ENCODE measurements at regions not wholly inside any gene's neighbourhood (a gene's known extent, or its start where the extent isn't known, plus 50 kb on each side); places are given as distances from the start of the nearest gene placed in this dataset.

GRCh38 chr3:156760333-156760732 is 65.8 kb upstream of the LEKR1 start:
- ATAC-seq (no peak), DNase-seq (no peak)
- Mint-ChIP-seq H3K4me1 (peaks cover 7% of the 10 kb centered on the region), H3K27ac (no peak overlapping the region), H3K27me3 (no peaks in the 10 kb centered on the region), H3K4me3 (no peak overlapping the region), H3K9me3 (peaks cover 0 to 7% of the 10 kb centered on the region in 2 donors)

DNA sequence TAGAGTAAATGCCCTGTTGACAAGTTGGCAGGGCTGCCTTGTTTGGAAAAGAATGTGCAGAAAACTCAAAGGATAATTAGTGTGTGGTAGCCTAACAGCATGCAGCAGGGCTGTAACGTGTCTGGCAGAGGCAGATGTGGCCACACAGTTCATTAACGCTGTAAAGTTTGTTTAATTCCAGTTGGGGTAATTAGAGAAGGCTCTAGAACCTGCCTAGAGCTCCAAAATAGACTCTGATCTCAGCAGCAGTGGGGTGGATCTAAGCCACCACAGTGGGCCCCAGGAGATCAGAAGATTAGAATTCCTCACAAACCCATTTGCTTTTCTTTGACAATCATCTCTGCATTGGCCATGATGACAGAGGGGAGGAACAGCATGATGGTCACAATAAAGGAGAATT is 65.1 kb upstream of the LEKR1 start:
- ATAC-seq = no peak
- no peak for DNase-seq
- Mint-ChIP-seq H3K4me3 (no peak overlapping the region), H3K4me1 (peaks cover 7% of the 10 kb centered on the region), H3K27me3 (no peaks in the 10 kb centered on the region), H3K27ac (peak overlapping the region in 1 of 2 donors; percentile 5), H3K9me3 (peaks cover 0 to 7% of the 10 kb centered on the region in 2 donors)

GRCh38 chr3:156761713-156762451 is 64.3 kb upstream of the LEKR1 start:
- Mint-ChIP-seq H3K27ac (no peak overlapping the region), H3K9me3 (peaks cover 0 to 7% of the 10 kb centered on the region in 2 donors), H3K27me3 (no peaks in the 10 kb centered on the region), H3K4me1 (peaks cover 7% of the 10 kb centered on the region), H3K4me3 (no peak overlapping the region)
- no peak for DNase-seq
- no peak for ATAC-seq

- H3K27ac Mint-ChIP-seq = no peak overlapping the region
- H3K4me1 Mint-ChIP-seq = peaks cover 7% of the 10 kb centered on the region
- no peak overlapping the region for H3K4me3 Mint-ChIP-seq
- H3K9me3 Mint-ChIP-seq = peaks cover 0 to 7% of the 10 kb centered on the region in 2 donors
- no peaks in the 10 kb centered on the region for H3K27me3 Mint-ChIP-seq
- ATAC-seq = no peak
- DNase-seq = no peak
Observed at GRCh38 chr3:156762631-156763185, 63.4 kb upstream of the LEKR1 start.

- Mint-ChIP-seq H3K4me1 (peaks cover 7% of the 10 kb centered on the region), H3K4me3 (no peak overlapping the region), H3K9me3 (peaks cover 0 to under 1% of the 10 kb centered on the region in 2 donors), H3K27ac (no peak overlapping the region), H3K27me3 (no peaks in the 10 kb centered on the region)
- no peak for DNase-seq
- ATAC-seq = no peak
Observed at GRCh38 chr3:156763386-156763785, 62.8 kb upstream of the LEKR1 start.

DNA sequence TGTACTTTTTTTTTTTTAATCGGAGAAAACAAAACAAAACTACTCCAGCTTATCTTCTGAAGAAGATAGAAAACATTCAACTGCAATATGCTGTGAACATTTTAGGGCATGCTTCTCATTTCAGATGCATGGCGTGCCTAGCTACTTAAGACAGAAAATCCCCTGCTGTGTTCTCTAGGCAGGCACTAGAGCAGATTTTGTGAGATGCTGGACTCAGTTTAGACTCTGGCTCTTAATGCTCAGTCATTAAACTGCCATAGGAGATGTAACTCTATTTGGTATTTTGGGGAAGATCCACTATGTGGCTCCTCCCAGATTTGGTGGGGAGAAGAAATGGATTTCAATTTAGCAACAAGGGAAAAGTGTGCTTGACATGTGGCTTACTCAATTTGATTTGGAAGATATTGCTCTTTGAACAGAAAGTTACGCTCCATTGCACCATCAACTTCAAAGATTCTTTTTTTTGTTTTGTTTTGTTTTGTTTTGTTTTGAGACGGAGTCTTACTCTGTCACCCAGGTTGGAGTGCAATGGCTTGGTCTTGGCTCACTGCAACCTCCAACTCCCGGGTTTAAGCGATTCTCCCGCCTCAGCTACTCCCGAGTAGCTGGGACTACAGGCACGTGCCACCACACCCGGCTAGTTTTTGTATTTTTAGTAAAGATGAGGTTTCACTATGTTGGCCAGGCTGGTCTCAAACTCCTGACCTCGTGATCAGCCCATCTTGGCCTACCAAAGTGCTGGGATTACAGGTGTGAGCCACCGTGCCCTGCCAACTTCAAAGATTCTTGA is 62.0 kb upstream of the LEKR1 start:
- no peaks in the 10 kb centered on the region for H3K9me3 Mint-ChIP-seq

DNA sequence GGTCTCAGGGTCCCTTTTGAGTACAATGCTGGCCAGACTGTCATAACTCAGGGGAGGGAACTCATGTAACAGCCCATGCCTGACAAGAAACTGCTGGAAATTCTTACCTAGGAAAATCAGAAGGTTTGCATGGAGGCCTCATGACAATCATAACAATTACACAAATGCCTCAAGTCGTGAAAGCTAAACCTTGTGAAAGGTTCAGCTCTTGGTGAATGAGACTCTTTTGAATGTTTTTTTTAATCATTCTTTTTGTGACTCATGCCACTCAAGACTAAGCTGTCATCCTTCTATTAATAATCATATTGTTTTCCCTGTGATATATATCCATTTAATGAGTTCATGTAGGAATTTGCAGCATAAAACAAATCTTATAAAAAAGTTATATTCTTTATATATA is 61.4 kb upstream of the LEKR1 start:
- Mint-ChIP-seq H3K9me3 (no peaks in the 10 kb centered on the region), H3K4me1 (peaks cover 7% of the 10 kb centered on the region), H3K4me3 (no peak overlapping the region), H3K27me3 (no peaks in the 10 kb centered on the region), H3K27ac (no peak overlapping the region)
- DNase-seq (no peak), ATAC-seq (no peak)

More for the DNA sequence above, 62.0 kb upstream of the LEKR1 start:
- Mint-ChIP-seq H3K27ac (no peak overlapping the region), H3K4me3 (no peak overlapping the region), H3K27me3 (no peaks in the 10 kb centered on the region), H3K4me1 (peaks cover 7% of the 10 kb centered on the region)
- no peak for ATAC-seq
- DNase-seq = no peak

DNA sequence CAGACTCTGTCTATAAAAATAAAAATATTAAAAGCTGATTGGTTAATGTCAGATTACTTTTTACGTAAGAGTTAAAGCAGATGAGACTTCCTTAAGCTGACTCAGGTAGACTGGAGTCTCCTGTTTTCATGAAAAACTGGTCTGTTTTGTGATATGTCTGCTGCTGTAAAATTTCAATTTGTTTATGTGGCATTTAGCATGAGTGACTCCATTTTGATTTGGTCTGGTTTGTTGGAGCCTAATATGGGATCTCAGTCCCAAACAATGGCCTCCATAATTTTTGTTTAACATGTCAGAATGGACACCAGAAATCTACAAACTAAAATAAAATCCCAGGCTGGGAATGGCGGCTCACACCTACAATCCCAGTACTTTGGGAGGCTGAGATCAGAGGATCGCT is 57.8 kb upstream of the LEKR1 start:
- Mint-ChIP-seq H3K27ac (no peak overlapping the region), H3K27me3 (no peaks in the 10 kb centered on the region), H3K9me3 (no peaks in the 10 kb centered on the region), H3K4me3 (no peak overlapping the region), H3K4me1 (no peaks in the 10 kb centered on the region)
- ATAC-seq = no peak
- DNase-seq = no peak

- H3K4me3 Mint-ChIP-seq = no peak overlapping the region
- no peak overlapping the region for H3K27ac Mint-ChIP-seq
- no peak for DNase-seq
- no peaks in the 10 kb centered on the region for H3K4me1 Mint-ChIP-seq
- peaks cover 0 to 3% of the 10 kb centered on the region in 2 donors for H3K9me3 Mint-ChIP-seq
- H3K27me3 Mint-ChIP-seq = no peaks in the 10 kb centered on the region
- no peak for ATAC-seq
Observed at GRCh38 chr3:156769721-156770654, 56.2 kb upstream of the LEKR1 start.

DNA sequence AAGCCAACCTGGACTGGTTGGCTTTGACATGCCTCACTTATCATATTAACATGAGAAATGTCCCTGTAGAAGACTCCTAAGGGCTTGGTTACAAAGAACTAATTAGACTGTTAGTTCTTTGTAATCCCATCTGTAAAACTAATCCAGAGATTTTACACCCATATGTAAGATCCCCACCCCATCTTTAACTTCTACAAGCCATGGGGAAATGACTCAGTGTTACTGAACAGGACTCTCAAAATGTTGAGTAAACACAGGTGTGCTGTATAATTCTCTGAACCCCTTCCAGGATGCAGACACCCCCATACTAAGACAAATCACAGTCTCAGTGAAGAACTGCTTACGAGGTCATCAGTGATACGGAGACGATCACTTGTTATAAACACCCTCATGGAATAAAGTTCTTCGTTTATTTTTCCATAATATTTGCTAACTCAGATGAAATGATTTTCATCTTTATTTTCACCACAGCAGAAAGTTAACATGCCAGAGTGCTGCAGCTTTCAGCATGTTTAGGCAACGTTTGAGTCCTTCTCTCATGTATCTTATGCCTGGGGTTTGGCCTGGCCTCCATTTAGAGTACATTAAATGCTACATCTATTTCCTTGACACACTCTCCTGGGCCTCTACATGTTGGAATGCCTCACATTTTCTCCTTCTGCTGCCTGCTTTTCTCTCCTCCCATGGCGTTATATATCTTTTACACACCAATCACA is 55.3 kb upstream of the LEKR1 start:
- H3K4me1 Mint-ChIP-seq = no peaks in the 10 kb centered on the region

DNA sequence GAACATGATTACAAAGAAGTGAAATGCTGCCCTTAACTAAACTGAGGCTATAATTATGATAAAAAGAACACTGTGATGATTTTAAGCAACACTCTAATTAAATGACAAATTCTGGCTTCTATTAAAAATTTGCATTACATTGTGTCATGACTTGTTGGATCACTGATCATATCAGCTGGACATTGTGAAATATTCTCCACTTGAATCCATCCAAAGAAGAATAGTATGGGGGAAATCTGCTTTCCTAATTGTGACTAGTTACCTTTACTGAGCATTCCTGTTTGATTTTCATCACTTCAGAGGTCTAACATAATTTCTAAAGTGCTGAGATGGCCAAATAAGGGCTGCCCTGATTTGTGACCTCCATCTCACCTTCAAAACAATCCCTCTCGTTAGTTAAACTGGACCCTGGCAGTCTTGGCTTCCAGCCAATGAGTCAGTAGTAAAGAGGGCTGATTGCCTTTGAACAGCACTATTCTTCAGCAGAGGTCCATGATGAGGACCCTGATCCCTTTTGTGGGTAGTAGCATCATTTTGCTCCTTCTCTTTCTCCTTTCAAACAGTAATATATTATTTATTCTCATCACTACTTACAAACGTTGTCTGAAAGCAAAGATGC is 53.5 kb upstream of the LEKR1 start:
- Mint-ChIP-seq H3K4me1 (no peaks in the 10 kb centered on the region), H3K27me3 (peaks cover 8% of the 10 kb centered on the region), H3K4me3 (no peak overlapping the region), H3K9me3 (peaks cover 0 to 4% of the 10 kb centered on the region in 2 donors), H3K27ac (no peak overlapping the region)
- ATAC-seq (no peak), DNase-seq (no peak)

More for the DNA sequence above, 55.3 kb upstream of the LEKR1 start:
- H3K27ac Mint-ChIP-seq = peak overlapping the region in 1 of 2 donors; percentile 34
- no peak overlapping the region for H3K4me3 Mint-ChIP-seq
- peaks cover under 1% of the 10 kb centered on the region for H3K27me3 Mint-ChIP-seq
- ATAC-seq (no peak), DNase-seq (no peak)
- H3K9me3 Mint-ChIP-seq = peaks cover 0 to 4% of the 10 kb centered on the region in 2 donors

DNA sequence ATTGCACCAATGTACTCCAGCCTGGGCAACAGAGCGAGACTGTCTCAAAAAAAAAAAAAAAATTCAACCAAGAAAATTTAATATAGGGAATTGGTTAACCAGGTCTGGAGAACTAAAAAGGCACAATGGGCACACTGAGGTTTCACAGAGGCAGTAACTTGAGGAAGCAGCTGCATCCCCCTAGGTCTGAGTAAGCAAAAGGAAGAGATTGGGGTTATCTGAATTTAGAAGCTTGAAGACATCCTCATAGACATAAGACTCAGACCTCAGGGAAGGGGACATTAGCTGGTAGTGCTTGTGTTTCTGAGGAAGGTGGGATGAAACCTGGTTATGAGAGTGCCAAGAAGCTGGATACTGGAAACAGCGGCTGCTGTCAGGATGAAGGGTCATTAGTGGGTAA is 50.1 kb upstream of the LEKR1 start:
- Mint-ChIP-seq H3K27me3 (peaks cover 8% of the 10 kb centered on the region), H3K9me3 (peaks cover 0 to 4% of the 10 kb centered on the region in 2 donors), H3K27ac (peak overlapping the region in 1 of 2 donors; percentile 7), H3K4me3 (no peak overlapping the region), H3K4me1 (no peaks in the 10 kb centered on the region)
- no peak for ATAC-seq
- no peak for DNase-seq
